ENCODE measurements at regions not wholly inside any gene's neighbourhood (a gene's known extent, or its start where the extent isn't known, plus 50 kb on each side); places are given as distances from the start of the nearest gene placed in this dataset.

DNA sequence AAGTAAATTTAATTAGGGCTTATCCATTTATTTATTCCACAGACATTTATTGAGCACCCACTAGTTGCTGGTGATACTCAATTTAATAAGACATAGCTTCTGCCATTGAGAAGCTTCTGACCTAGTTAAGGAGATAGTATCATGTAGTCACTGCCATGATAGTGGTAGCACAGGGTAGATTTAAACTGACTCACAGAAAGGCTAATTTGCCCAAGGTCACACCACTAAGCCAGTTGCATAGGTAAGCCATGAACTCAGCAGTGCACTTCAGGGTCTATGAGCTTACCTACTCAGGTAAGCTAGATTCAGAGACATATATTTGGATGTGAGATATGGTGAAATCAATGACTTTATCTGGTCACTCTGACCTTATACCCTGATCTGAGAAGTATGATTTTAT is 168.4 kb downstream of the TNFSF18 start:
- Histone ChIP-seq H3K4me3 (no peak overlapping the region), H3K27me3 (no peaks in the 10 kb centered on the region), H3K4me1 (no peaks in the 10 kb centered on the region), H3K9me3 (no peaks in the 10 kb centered on the region), H3K36me3 (no peaks in the 10 kb centered on the region), H3K27ac (no peak overlapping the region)
- no peak for DNase-seq (ENCODE audit: low spot score in 2 of 2)
- intact Hi-C loops (cut with DNase I; ENCODE audit: low total_unique reads): no loop called here
- TF ChIP-seq POLR2A (IDR thresholded peaks at IDR 0.05): no peak
- TF ChIP-seq POLR2AphosphoS5 (IDR thresholded peaks at IDR 0.05): no peak
- no peak for TF ChIP-seq CTCF (IDR thresholded peaks at IDR 0.05)

DNA sequence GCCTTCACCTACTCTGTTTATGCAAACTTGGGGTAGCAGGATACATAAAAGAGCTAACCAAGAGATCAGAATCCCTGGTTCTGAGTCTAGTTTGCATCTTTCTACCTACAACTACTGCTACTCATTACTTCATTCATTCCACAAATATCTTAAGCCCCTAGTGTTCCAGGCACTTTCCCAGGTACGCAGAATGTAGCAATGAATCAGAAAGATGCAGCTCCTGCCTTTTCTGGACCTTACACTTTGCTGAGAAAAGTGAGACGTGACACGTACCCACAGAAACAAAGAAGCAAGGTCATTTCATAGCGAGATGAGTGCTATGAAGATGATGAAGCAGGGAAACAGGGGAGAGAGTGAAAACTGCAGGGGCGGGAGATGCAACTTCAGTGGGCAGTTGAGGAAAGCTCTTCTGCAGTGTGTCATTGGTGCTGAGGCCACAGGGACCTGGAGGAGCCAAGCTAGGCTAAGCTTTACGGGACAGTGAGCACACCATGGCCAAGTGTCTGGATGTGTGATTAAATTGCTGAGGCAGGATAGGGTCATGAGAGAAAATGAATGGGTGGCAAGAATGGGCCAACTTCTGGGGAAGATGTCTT is 167.9 kb downstream of the TNFSF18 start:
- Histone ChIP-seq H3K36me3 (no peaks in the 10 kb centered on the region), H3K9me3 (no peaks in the 10 kb centered on the region), H3K4me3 (no peak overlapping the region), H3K27me3 (no peaks in the 10 kb centered on the region), H3K4me1 (no peaks in the 10 kb centered on the region), H3K27ac (no peak overlapping the region)
- TF ChIP-seq POLR2A (IDR thresholded peaks at IDR 0.05) (no peak), CTCF (IDR thresholded peaks at IDR 0.05) (no peak), POLR2AphosphoS5 (IDR thresholded peaks at IDR 0.05) (no peak)
- DNase-seq (ENCODE audit: low spot score in 2 of 2): no peak
- intact Hi-C loops (cut with DNase I; ENCODE audit: low total_unique reads): no loop called here

DNA sequence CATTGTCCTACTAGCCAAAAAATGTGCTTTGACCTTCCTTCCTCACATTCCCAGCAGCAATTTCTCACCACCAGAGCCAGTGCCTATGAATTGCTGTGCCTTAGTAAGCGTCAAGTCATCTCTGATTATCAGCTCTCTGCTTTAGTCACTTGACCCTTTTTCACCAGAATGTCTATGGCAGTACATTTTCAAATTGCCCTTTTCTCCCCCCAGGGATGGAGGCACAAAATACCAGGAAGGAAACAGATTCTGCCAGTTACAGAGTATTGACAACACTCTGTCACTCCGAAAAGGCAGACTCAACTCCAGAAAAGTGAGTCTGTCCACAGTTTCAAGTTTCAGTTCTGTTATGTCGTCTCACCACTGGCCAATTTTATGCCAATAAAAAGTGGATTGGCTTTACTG is 167.4 kb downstream of the TNFSF18 start:
- Histone ChIP-seq H3K9me3 (no peaks in the 10 kb centered on the region), H3K4me3 (no peak overlapping the region), H3K27ac (no peak overlapping the region), H3K4me1 (no peaks in the 10 kb centered on the region), H3K27me3 (no peaks in the 10 kb centered on the region), H3K36me3 (no peaks in the 10 kb centered on the region)
- no peak for DNase-seq (ENCODE audit: low spot score in 2 of 2)
- TF ChIP-seq CTCF (IDR thresholded peaks at IDR 0.05): no peak
- no peak for TF ChIP-seq POLR2AphosphoS5 (IDR thresholded peaks at IDR 0.05)
- intact Hi-C loops (cut with DNase I; ENCODE audit: low total_unique reads): no loop called here

- TF ChIP-seq POLR2AphosphoS5 (IDR thresholded peaks at IDR 0.05) (no peak), CTCF (IDR thresholded peaks at IDR 0.05) (no peak), POLR2A (IDR thresholded peaks at IDR 0.05) (no peak)
- Histone ChIP-seq H3K4me1 (no peaks in the 10 kb centered on the region), H3K27me3 (no peaks in the 10 kb centered on the region), H3K4me3 (no peak overlapping the region), H3K9me3 (no peaks in the 10 kb centered on the region), H3K27ac (no peak overlapping the region), H3K36me3 (no peaks in the 10 kb centered on the region)
- DNase-seq (ENCODE audit: low spot score in 2 of 2): no peak
- intact Hi-C loops (cut with DNase I; ENCODE audit: low total_unique reads): no loop called here
Measured at GRCh38 chr1:172883844-172884243, 166.9 kb downstream of the TNFSF18 start.

- Histone ChIP-seq H3K9me3 (no peaks in the 10 kb centered on the region), H3K27me3 (no peaks in the 10 kb centered on the region), H3K27ac (no peak overlapping the region), H3K4me1 (no peaks in the 10 kb centered on the region), H3K36me3 (no peaks in the 10 kb centered on the region), H3K4me3 (no peak overlapping the region)
- no peak for TF ChIP-seq POLR2A (IDR thresholded peaks at IDR 0.05)
- TF ChIP-seq POLR2AphosphoS5 (IDR thresholded peaks at IDR 0.05): no peak
- TF ChIP-seq CTCF (IDR thresholded peaks at IDR 0.05): no peak
- no peak for DNase-seq (ENCODE audit: low spot score in 2 of 2)
- intact Hi-C loops (cut with DNase I; ENCODE audit: low total_unique reads): no loop called here
Measured at GRCh38 chr1:172885411-172885810, 165.3 kb downstream of the TNFSF18 start.

Measured in breast epithelium (tissue), 4 donors.